Heart left ventricle (tissue), 13 donors: ENCODE measurements at regions not wholly inside any gene's neighbourhood (a gene's known extent, or its start where the extent isn't known, plus 50 kb on each side); places are given as distances from the start of the nearest gene placed in this dataset.

Experiments used
- CTCF ChIP-seq, 12 donors: fragments of 200-600 bp; sonication (generic) in 4 of 12; IDR thresholded peaks; one replicate each; pipeline versions ENCODE4 v1.5.0 to v1.8.0; 2018 to 2022; ENCODE audit warnings: antibody characterized with exemption in 12 of 12, mild to moderate bottlenecking in 5 of 12
- POLR2A ChIP-seq, 2 donors: fragments of 450-650 bp; IDR thresholded peaks; one replicate each; pipeline ENCODE4 v1.6.1; 2017; ENCODE audit warnings: antibody characterized with exemption in 2 of 2, mild to moderate bottlenecking in 2 of 2, moderate library complexity in 2 of 2
- donor health status: ischemic (EF 13 %, LVEDD 7.1; RV severe dilation, severe dysfunction).
- donor health status: DM: no; HTN: yes; CAD: no.
- donor health status: DM: no; HTN: no; CAD: no.
- donor health status: ischemic (EF 25% LVEDD 6.9; RV normal size, moderate dysfunction).
- donor health status: ischemic (EF 25% LVEDD 5.7; RV mildly dilated, moderate dysfunction).
- donor health status: ischemic (EF 35%, LVEDD 5.7; RV mildly dilated, moderate dysfunction).
- donor health status: nonischemic (EF 11% LVEDD 7.7; RV severe dilation, severe dysfunction).
- donor health status: DM: yes; HTN: yes; CAD: no.
- donor health status: PGD.
- donor health status: ischemic (EF 29% LVEDD 5.4; RV normal size, mild dysfunction).
- donor health status: nonischemic (EF 23%, LVEDD 6.1; RV moderate dilation, normal function).

GRCh38 chr13:111007209-111007608, 92.3 kb upstream of the ANKRD10 start:
- TF ChIP-seq CTCF (IDR thresholded peaks at IDR 0.05), result no peak
- no peak for TF ChIP-seq POLR2A (IDR thresholded peaks at IDR 0.05)
